Activated T-helper 2 cell treated with anti-CD3 and anti-CD28 coated beads, Interferon-gamma antibody, Interleukin-2, Interleukin-4, amounts not matched to agents 10 μg/mL and 5 μg/mL and 100 μg/mL, durations not matched to agents 14 hours and 24 hours and 36 hours (primary cell): ENCODE measurements at regions not wholly inside any gene's neighbourhood (a gene's known extent, or its start where the extent isn't known, plus 50 kb on each side); places are given as distances from the start of the nearest gene placed in this dataset.

ENCODE experiments used
- DNase-seq: peaks from one replicate; pipeline ENCODE4 v3.0.0; 2021; ENCODE audit warnings: low spot score
- H3K27ac Mint-ChIP-seq: one replicate; pipeline ENCODE4 v1.8.0; 2021; ENCODE audit warnings: mixed read lengths
- H3K27me3 Mint-ChIP-seq: one replicate; pipeline ENCODE4 v1.8.0; 2021; ENCODE audit warnings: low read depth, mixed read lengths
- H3K36me3 Mint-ChIP-seq: one replicate; pipeline ENCODE4 v1.8.0; 2021; ENCODE audit warnings: low read depth, mixed read lengths
- H3K4me1 Mint-ChIP-seq: one replicate; pipeline ENCODE4 v1.8.0; 2021; ENCODE audit warnings: low read depth, mixed read lengths
- H3K4me3 Mint-ChIP-seq: one replicate; pipeline ENCODE4 v1.8.0; 2021; ENCODE audit warnings: low read depth, mild to moderate bottlenecking, moderate library complexity, mixed read lengths
- H3K9me3 Mint-ChIP-seq: one replicate; pipeline ENCODE4 v1.8.0; 2021; ENCODE audit warnings: mixed read lengths
- intact Hi-C: fragments of 100-400 bp; cut with micrococcal nuclease; formaldehyde crosslinking; loops from one replicate; pipeline ENCODE4 v1.15.1; 2023

GRCh38 chr2:137829251-137829650 is 135.0 kb upstream of the HNMT start:
- intact Hi-C loops, result no loop called here
- no peaks in the 10 kb centered on the region for H3K9me3 Mint-ChIP-seq
- no peaks in the 10 kb centered on the region for H3K4me1 Mint-ChIP-seq
- DNase-seq, result no peak
- H3K27ac Mint-ChIP-seq, result no peak overlapping the region
- H3K36me3 Mint-ChIP-seq, result no peaks in the 10 kb centered on the region
- peaks cover 2% of the 10 kb centered on the region for H3K27me3 Mint-ChIP-seq
- no peak overlapping the region for H3K4me3 Mint-ChIP-seq

GRCh38 chr2:137834760-137835379 is 129.4 kb upstream of the HNMT start:
- intact Hi-C loops, result loop anchor here (5.0 kb wide), 1 partner anchor 1413 kb away; no protein-coding TSS in a partner anchor
- H3K36me3 Mint-ChIP-seq, result no peaks in the 10 kb centered on the region
- no peak for DNase-seq
- peaks cover 2% of the 10 kb centered on the region for H3K27me3 Mint-ChIP-seq
- no peak overlapping the region for H3K4me3 Mint-ChIP-seq
- no peak overlapping the region for H3K27ac Mint-ChIP-seq
- no peaks in the 10 kb centered on the region for H3K4me1 Mint-ChIP-seq
- no peaks in the 10 kb centered on the region for H3K9me3 Mint-ChIP-seq

GRCh38 chr2:137836671-137837070 is 127.6 kb upstream of the HNMT start:
- Mint-ChIP-seq H3K4me1 (no peaks in the 10 kb centered on the region), H3K27me3 (peaks cover 2% of the 10 kb centered on the region), H3K4me3 (no peak overlapping the region), H3K9me3 (no peaks in the 10 kb centered on the region), H3K36me3 (no peaks in the 10 kb centered on the region), H3K27ac (no peak overlapping the region)
- intact Hi-C loops, result loop anchor here (5.0 kb wide), 1 partner anchor 1414 kb away; no protein-coding TSS in a partner anchor
- no peak for DNase-seq

- Mint-ChIP-seq H3K36me3 (no peaks in the 10 kb centered on the region), H3K27ac (no peak overlapping the region), H3K4me1 (no peaks in the 10 kb centered on the region), H3K4me3 (no peak overlapping the region), H3K9me3 (no peaks in the 10 kb centered on the region), H3K27me3 (peaks cover 2% of the 10 kb centered on the region)
- intact Hi-C loops, result loop anchor here (2.0 to 5.0 kb wide), 2 partner anchors 371 to 1416 kb away; no protein-coding TSS in a partner anchor
- DNase-seq, result no peak
These were observed 126.4 kb upstream of the HNMT start for GRCh38 chr2:137837830-137838229.

- H3K4me1 Mint-ChIP-seq, result no peaks in the 10 kb centered on the region
- DNase-seq, result no peak
- no peaks in the 10 kb centered on the region for H3K36me3 Mint-ChIP-seq
These were observed 125.8 kb upstream of the HNMT start for GRCh38 chr2:137838255-137839092.

GRCh38 chr2:137842430-137842829 is 121.8 kb upstream of the HNMT start:
- H3K4me1 Mint-ChIP-seq, result no peaks in the 10 kb centered on the region
- H3K4me3 Mint-ChIP-seq, result no peak overlapping the region
- H3K36me3 Mint-ChIP-seq, result no peaks in the 10 kb centered on the region
- H3K9me3 Mint-ChIP-seq, result no peaks in the 10 kb centered on the region
- intact Hi-C loops, result no loop called here
- no peak for DNase-seq
- peaks cover 2% of the 10 kb centered on the region for H3K27me3 Mint-ChIP-seq
- H3K27ac Mint-ChIP-seq, result no peak overlapping the region

More at GRCh38 chr2:137838255-137839092, 125.8 kb upstream of the HNMT start:
- intact Hi-C loops, result loop anchor here (2.0 to 5.0 kb wide), 2 partner anchors 372 to 1416 kb away; no protein-coding TSS in a partner anchor
- Mint-ChIP-seq H3K27ac (no peak overlapping the region), H3K4me3 (no peak overlapping the region), H3K9me3 (no peaks in the 10 kb centered on the region), H3K27me3 (peaks cover 2% of the 10 kb centered on the region)

GRCh38 chr2:137842952-137843351 is 121.3 kb upstream of the HNMT start:
- no peaks in the 10 kb centered on the region for H3K9me3 Mint-ChIP-seq
- H3K4me3 Mint-ChIP-seq, result no peak overlapping the region
- no peak for DNase-seq
- no peaks in the 10 kb centered on the region for H3K27me3 Mint-ChIP-seq
- intact Hi-C loops, result no loop called here
- no peaks in the 10 kb centered on the region for H3K4me1 Mint-ChIP-seq
- H3K27ac Mint-ChIP-seq, result no peak overlapping the region
- no peaks in the 10 kb centered on the region for H3K36me3 Mint-ChIP-seq

GRCh38 chr2:137845422-137845821 is 118.9 kb upstream of the HNMT start:
- Mint-ChIP-seq H3K4me3 (no peak overlapping the region), H3K9me3 (no peaks in the 10 kb centered on the region), H3K4me1 (no peaks in the 10 kb centered on the region), H3K27ac (no peak overlapping the region), H3K36me3 (no peaks in the 10 kb centered on the region), H3K27me3 (no peaks in the 10 kb centered on the region)
- no peak for DNase-seq
- intact Hi-C loops, result no loop called here

GRCh38 chr2:137846993-137847392 is 117.3 kb upstream of the HNMT start:
- Mint-ChIP-seq H3K27me3 (no peaks in the 10 kb centered on the region), H3K27ac (no peak overlapping the region), H3K4me1 (no peaks in the 10 kb centered on the region), H3K36me3 (no peaks in the 10 kb centered on the region), H3K9me3 (no peaks in the 10 kb centered on the region), H3K4me3 (no peak overlapping the region)
- intact Hi-C loops, result no loop called here
- no peak for DNase-seq

GRCh38 chr2:137847443-137847842 is 116.8 kb upstream of the HNMT start:
- DNase-seq, result no peak
- Mint-ChIP-seq H3K36me3 (no peaks in the 10 kb centered on the region), H3K4me3 (no peak overlapping the region), H3K27ac (no peak overlapping the region), H3K9me3 (no peaks in the 10 kb centered on the region), H3K4me1 (no peaks in the 10 kb centered on the region), H3K27me3 (no peaks in the 10 kb centered on the region)
- intact Hi-C loops, result no loop called here

- DNase-seq, result no peak
- no peaks in the 10 kb centered on the region for H3K9me3 Mint-ChIP-seq
- no peak overlapping the region for H3K4me3 Mint-ChIP-seq
- no peak overlapping the region for H3K27ac Mint-ChIP-seq
- intact Hi-C loops, result no loop called here
- H3K27me3 Mint-ChIP-seq, result no peaks in the 10 kb centered on the region
- no peaks in the 10 kb centered on the region for H3K36me3 Mint-ChIP-seq
- no peaks in the 10 kb centered on the region for H3K4me1 Mint-ChIP-seq
These were observed 106.4 kb upstream of the HNMT start for GRCh38 chr2:137857881-137858280.

GRCh38 chr2:137862651-137863050 is 101.6 kb upstream of the HNMT start:
- no peak for DNase-seq
- Mint-ChIP-seq H3K4me1 (no peaks in the 10 kb centered on the region), H3K9me3 (no peaks in the 10 kb centered on the region), H3K27me3 (no peaks in the 10 kb centered on the region), H3K36me3 (no peaks in the 10 kb centered on the region), H3K27ac (no peak overlapping the region), H3K4me3 (no peak overlapping the region)
- intact Hi-C loops, result loop anchor here (10.0 kb wide), 1 partner anchor 232 kb away; no protein-coding TSS in a partner anchor

- no peaks in the 10 kb centered on the region for H3K9me3 Mint-ChIP-seq
- no peak overlapping the region for H3K4me3 Mint-ChIP-seq
- no peak for DNase-seq
- no peaks in the 10 kb centered on the region for H3K4me1 Mint-ChIP-seq
- H3K36me3 Mint-ChIP-seq, result no peaks in the 10 kb centered on the region
- intact Hi-C loops, result loop anchor here (1.0 to 10.0 kb wide), 2 partner anchors 229 to 961 kb away; no protein-coding TSS in a partner anchor
- no peaks in the 10 kb centered on the region for H3K27me3 Mint-ChIP-seq
- no peak overlapping the region for H3K27ac Mint-ChIP-seq
These were observed 98.2 kb upstream of the HNMT start for GRCh38 chr2:137865954-137866540.
